Loucy (cell line): ENCODE measurements at regions not wholly inside any gene's neighbourhood (a gene's known extent, or its start where the extent isn't known, plus 50 kb on each side); places are given as distances from the start of the nearest gene placed in this dataset.

Source experiments
- EZH2phosphoT487 ChIP-seq: fragments of 200-600 bp; IDR thresholded peaks from 2 replicates; pipeline ENCODE4 v1.6.1; 2018; ENCODE audit warnings: antibody characterized with exemption, mild to moderate bottlenecking, moderate library complexity, borderline replicate concordance
- TF ChIP-seq, protein P1 (sequence below): fragments of 200-600 bp; sonication (generic); conservative IDR thresholded peaks from 2 replicates; pipeline ENCODE4 v1.5.1; 2014; ENCODE audit warnings: mild to moderate bottlenecking, antibody characterized with exemption, low read length

DNA sequence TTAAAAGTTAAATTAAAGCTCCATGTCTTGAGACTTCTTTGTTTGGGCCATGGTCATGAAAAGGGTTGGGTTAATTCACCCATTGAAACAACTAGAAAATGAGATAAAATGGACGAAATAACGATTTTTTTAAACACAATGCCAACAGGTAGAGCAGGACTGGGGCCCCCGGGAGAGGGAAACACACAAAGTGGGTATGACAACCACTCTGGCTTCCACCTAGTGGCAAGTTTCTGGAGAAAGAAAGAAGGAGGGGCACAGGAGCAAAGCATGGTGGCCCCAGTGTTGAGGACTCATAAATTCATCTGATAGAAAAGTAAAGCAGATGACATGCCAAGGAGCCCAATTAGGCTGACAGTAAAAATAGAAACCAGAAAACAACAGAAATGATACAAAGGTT lies 68.4 kb downstream of the MYEOV start:
- TF ChIP-seq, protein P1, sequence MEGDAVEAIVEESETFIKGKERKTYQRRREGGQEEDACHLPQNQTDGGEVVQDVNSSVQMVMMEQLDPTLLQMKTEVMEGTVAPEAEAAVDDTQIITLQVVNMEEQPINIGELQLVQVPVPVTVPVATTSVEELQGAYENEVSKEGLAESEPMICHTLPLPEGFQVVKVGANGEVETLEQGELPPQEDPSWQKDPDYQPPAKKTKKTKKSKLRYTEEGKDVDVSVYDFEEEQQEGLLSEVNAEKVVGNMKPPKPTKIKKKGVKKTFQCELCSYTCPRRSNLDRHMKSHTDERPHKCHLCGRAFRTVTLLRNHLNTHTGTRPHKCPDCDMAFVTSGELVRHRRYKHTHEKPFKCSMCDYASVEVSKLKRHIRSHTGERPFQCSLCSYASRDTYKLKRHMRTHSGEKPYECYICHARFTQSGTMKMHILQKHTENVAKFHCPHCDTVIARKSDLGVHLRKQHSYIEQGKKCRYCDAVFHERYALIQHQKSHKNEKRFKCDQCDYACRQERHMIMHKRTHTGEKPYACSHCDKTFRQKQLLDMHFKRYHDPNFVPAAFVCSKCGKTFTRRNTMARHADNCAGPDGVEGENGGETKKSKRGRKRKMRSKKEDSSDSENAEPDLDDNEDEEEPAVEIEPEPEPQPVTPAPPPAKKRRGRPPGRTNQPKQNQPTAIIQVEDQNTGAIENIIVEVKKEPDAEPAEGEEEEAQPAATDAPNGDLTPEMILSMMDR = peak; percentile 49
- TF ChIP-seq EZH2phosphoT487 = no peak
